ENCODE measurements at regions not wholly inside any gene's neighbourhood (a gene's known extent, or its start where the extent isn't known, plus 50 kb on each side); places are given as distances from the start of the nearest gene placed in this dataset.
"Not testable (repeated sequence)": the region's sequence is repeated elsewhere in the genome, so short reads cannot be mapped to it uniquely, and the experiment has no call there.

- Histone ChIP-seq H3K27ac (ENCODE audit: low read depth in 2 of 2, low read length in 2 of 2) (no peak overlapping the region), H3K36me3 (ENCODE audit: control insufficient read depth in 2 of 3, insufficient read depth in 3 of 3, low read length in 3 of 3) (no peaks in the 10 kb centered on the region), H3K27me3 (ENCODE audit: control insufficient read depth, insufficient read depth, low read length) (no peaks in the 10 kb centered on the region), H3K4me3 (ENCODE audit: low read length in 3 of 3) (no peak overlapping the region), H3K4me1 (ENCODE audit: control insufficient read depth in 2 of 3, insufficient read depth in 2 of 3, low read depth in 1 of 3, low read length in 3 of 3) (no peaks in the 10 kb centered on the region), H3K9me3 (ENCODE audit: control insufficient read depth in 2 of 3, insufficient read depth in 1 of 3, low read length in 3 of 3) (no peaks in the 10 kb centered on the region), H3K9ac (ENCODE audit: low read length in 3 of 3) (no peak overlapping the region)
- no peak for FAIRE-seq
- no peak for TF ChIP-seq CTCF (IDR thresholded peaks at IDR 0.05; ENCODE audit: borderline replicate concordance, extremely low read depth, insufficient read depth)
- intact Hi-C loops (cut with DNase I), result no loop called here
- DNase-seq, result peak in 2 of 5 donors; percentile 9 to 37
Measured at GRCh38 chr21:32083197-32083596, 195.7 kb downstream of the MIS18A start.

- FAIRE-seq, result no peak
- peak in 3 of 5 donors; percentile 20 to 40 (median 33) for DNase-seq
- intact Hi-C loops (cut with DNase I), result no loop called here
Measured at GRCh38 chr21:32082466-32082865, 196.4 kb downstream of the MIS18A start.

DNA sequence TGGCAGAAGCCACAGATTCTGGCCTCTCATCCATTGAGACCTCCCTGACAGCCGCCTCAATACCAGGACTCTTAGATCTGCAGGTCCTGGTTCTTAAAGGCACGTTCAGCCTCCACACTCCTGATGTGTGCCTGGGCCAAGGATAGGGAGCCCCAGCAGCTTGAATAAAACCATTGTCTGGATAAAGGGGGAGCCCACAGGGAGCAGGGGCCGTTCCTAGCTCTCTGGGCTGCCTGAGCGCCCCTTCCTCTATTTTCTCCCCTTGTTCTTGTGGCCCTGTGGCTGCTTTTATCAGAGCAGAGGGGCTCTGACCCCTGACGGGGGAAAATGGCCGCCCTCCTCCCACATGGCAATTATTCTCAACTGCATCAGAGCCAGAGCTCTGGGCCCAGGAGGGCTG, 200.8 kb downstream of the HUNK start:
- Histone ChIP-seq H3K9me3 (ENCODE audit: control insufficient read depth in 2 of 3, insufficient read depth in 1 of 3, low read length in 3 of 3) (no peaks in the 10 kb centered on the region), H3K27ac (ENCODE audit: low read depth in 2 of 2, low read length in 2 of 2) (no peak overlapping the region), H3K36me3 (ENCODE audit: control insufficient read depth in 2 of 3, insufficient read depth in 3 of 3, low read length in 3 of 3) (no peaks in the 10 kb centered on the region), H3K9ac (ENCODE audit: low read length in 3 of 3) (no peak overlapping the region), H3K4me1 (ENCODE audit: control insufficient read depth in 2 of 3, insufficient read depth in 2 of 3, low read depth in 1 of 3, low read length in 3 of 3) (no peaks in the 10 kb centered on the region), H3K27me3 (ENCODE audit: control insufficient read depth, insufficient read depth, low read length) (no peaks in the 10 kb centered on the region), H3K4me3 (ENCODE audit: low read length in 3 of 3) (no peak overlapping the region)
- DNase-seq (no peak), FAIRE-seq (no peak)
- intact Hi-C loops (cut with DNase I), result no loop called here
- no peak for TF ChIP-seq CTCF (IDR thresholded peaks at IDR 0.05; ENCODE audit: borderline replicate concordance, extremely low read depth, insufficient read depth)

More at GRCh38 chr21:32082466-32082865, 196.4 kb downstream of the MIS18A start:
- Histone ChIP-seq H3K9ac (ENCODE audit: low read length in 3 of 3) (no peak overlapping the region), H3K9me3 (ENCODE audit: control insufficient read depth in 2 of 3, insufficient read depth in 1 of 3, low read length in 3 of 3) (no peaks in the 10 kb centered on the region), H3K36me3 (ENCODE audit: control insufficient read depth in 2 of 3, insufficient read depth in 3 of 3, low read length in 3 of 3) (no peaks in the 10 kb centered on the region), H3K4me1 (ENCODE audit: control insufficient read depth in 2 of 3, insufficient read depth in 2 of 3, low read depth in 1 of 3, low read length in 3 of 3) (no peaks in the 10 kb centered on the region), H3K27ac (ENCODE audit: low read depth in 2 of 2, low read length in 2 of 2) (no peak overlapping the region), H3K27me3 (ENCODE audit: control insufficient read depth, insufficient read depth, low read length) (no peaks in the 10 kb centered on the region), H3K4me3 (ENCODE audit: low read length in 3 of 3) (no peak overlapping the region)
- TF ChIP-seq CTCF (IDR thresholded peaks at IDR 0.05; ENCODE audit: borderline replicate concordance, extremely low read depth, insufficient read depth), result no peak

DNA sequence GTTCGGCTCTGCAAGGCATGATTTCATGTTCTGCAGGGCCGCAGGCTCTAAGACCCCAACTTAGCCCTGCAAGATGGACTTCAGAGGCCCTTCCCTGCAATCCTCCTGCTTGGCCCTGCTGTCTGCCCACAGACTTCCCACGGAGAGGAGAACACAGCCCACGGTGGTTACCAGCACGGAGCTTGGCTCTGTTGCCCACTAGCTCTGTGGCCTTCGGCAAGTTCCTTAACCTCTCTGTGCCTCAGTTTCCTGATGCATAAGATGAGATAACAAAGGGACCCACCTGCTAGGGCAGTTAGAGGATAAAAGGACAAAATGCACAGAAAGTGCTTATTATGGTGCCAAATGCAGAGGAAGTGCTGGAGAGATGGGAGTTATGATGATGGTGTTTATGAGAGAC, 200.4 kb downstream of the HUNK start:
- Histone ChIP-seq H3K36me3 (ENCODE audit: control insufficient read depth in 2 of 3, insufficient read depth in 3 of 3, low read length in 3 of 3) (no peaks in the 10 kb centered on the region), H3K4me3 (ENCODE audit: low read length in 3 of 3) (no peak overlapping the region), H3K27me3 (ENCODE audit: control insufficient read depth, insufficient read depth, low read length) (no peaks in the 10 kb centered on the region), H3K27ac (ENCODE audit: low read depth in 2 of 2, low read length in 2 of 2) (no peak overlapping the region), H3K9ac (ENCODE audit: low read length in 3 of 3) (no peak overlapping the region), H3K4me1 (ENCODE audit: control insufficient read depth in 2 of 3, insufficient read depth in 2 of 3, low read depth in 1 of 3, low read length in 3 of 3) (no peaks in the 10 kb centered on the region), H3K9me3 (ENCODE audit: control insufficient read depth in 2 of 3, insufficient read depth in 1 of 3, low read length in 3 of 3) (no peaks in the 10 kb centered on the region)
- no peak for TF ChIP-seq CTCF (IDR thresholded peaks at IDR 0.05; ENCODE audit: borderline replicate concordance, extremely low read depth, insufficient read depth)
- DNase-seq (no peak), FAIRE-seq (no peak)
- intact Hi-C loops (cut with DNase I), result no loop called here

DNA sequence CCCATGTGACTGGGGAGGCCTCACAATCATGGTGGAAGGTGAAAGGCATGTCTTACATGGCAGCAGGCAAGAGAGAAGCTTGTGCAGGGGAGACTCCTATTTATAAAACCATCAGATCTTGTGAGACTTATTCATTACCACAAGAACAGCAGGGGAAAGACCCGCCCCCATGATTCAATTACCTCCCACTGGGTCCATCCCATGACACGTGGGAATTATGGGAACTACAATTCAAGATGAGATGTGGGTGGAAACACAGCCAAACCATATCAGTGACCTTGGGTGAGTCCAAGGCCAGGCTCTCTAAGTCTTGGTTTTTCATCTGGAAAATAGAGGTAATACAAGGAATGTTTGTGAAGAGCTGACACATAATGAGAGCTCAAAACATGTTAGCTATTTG, 198.8 kb downstream of the HUNK start:
- FAIRE-seq, result not testable (repeated sequence)

More for the DNA sequence above, 198.8 kb downstream of the HUNK start:
- H3K4me3 ChIP-seq (ENCODE audit: low read length in 3 of 3); H3K9me3 ChIP-seq (ENCODE audit: control insufficient read depth in 2 of 3, insufficient read depth in 1 of 3, low read length in 3 of 3); H3K9ac ChIP-seq (ENCODE audit: low read length in 3 of 3); intact Hi-C loops (cut with DNase I); H3K36me3 ChIP-seq (ENCODE audit: control insufficient read depth in 2 of 3, insufficient read depth in 3 of 3, low read length in 3 of 3); H3K27me3 ChIP-seq (ENCODE audit: control insufficient read depth, insufficient read depth, low read length); DNase-seq; H3K27ac ChIP-seq (ENCODE audit: low read depth in 2 of 2, low read length in 2 of 2); H3K4me1 ChIP-seq (ENCODE audit: control insufficient read depth in 2 of 3, insufficient read depth in 2 of 3, low read depth in 1 of 3, low read length in 3 of 3): not testable (repeated sequence)

Measured in kidney (tissue), 13 donors.